ENCODE measurements at regions not wholly inside any gene's neighbourhood (a gene's known extent, or its start where the extent isn't known, plus 50 kb on each side); places are given as distances from the start of the nearest gene placed in this dataset.
"Not testable (repeated sequence)": the region's sequence is repeated elsewhere in the genome, so short reads cannot be mapped to it uniquely, and the experiment has no call there.

GRCh38 chr2:15681089-15681885 lies 89.6 kb downstream of the DDX1 start:
- no peak for DNase-seq
- in situ Hi-C loops (cut with MboI; ENCODE audit: low pct_unique_long_range_greater_than_20kb, low sequenced_read_pairs) = no loop called here

- no peak for DNase-seq
- in situ Hi-C loops (cut with MboI; ENCODE audit: low pct_unique_long_range_greater_than_20kb, low sequenced_read_pairs) = no loop called here
Observed at GRCh38 chr2:15682354-15682753, 90.7 kb downstream of the DDX1 start.

GRCh38 chr2:15684161-15685039 lies 92.7 kb downstream of the DDX1 start:
- no peak for DNase-seq
- in situ Hi-C loops (cut with MboI; ENCODE audit: low pct_unique_long_range_greater_than_20kb, low sequenced_read_pairs) = no loop called here

- DNase-seq = no peak
- in situ Hi-C loops (cut with MboI; ENCODE audit: low pct_unique_long_range_greater_than_20kb, low sequenced_read_pairs) = no loop called here
Observed at GRCh38 chr2:15685143-15685542, 93.5 kb downstream of the DDX1 start.

GRCh38 chr2:15686643-15687042 lies 95.0 kb downstream of the DDX1 start:
- in situ Hi-C loops (cut with MboI; ENCODE audit: low pct_unique_long_range_greater_than_20kb, low sequenced_read_pairs) = no loop called here
- DNase-seq = no peak

- in situ Hi-C loops (cut with MboI; ENCODE audit: low pct_unique_long_range_greater_than_20kb, low sequenced_read_pairs) = no loop called here
- no peak for DNase-seq
Observed at GRCh38 chr2:15687243-15687642, 95.6 kb downstream of the DDX1 start.

- in situ Hi-C loops (cut with MboI; ENCODE audit: low pct_unique_long_range_greater_than_20kb, low sequenced_read_pairs) = no loop called here
- DNase-seq = no peak
Observed at GRCh38 chr2:15687720-15688119, 96.1 kb downstream of the DDX1 start.

- DNase-seq = no peak
- in situ Hi-C loops (cut with MboI; ENCODE audit: low pct_unique_long_range_greater_than_20kb, low sequenced_read_pairs) = no loop called here
Observed at GRCh38 chr2:15688924-15689568, 97.4 kb downstream of the DDX1 start.

- no peak for DNase-seq
- in situ Hi-C loops (cut with MboI; ENCODE audit: low pct_unique_long_range_greater_than_20kb, low sequenced_read_pairs) = no loop called here
Observed at GRCh38 chr2:15689654-15690053, 98.0 kb downstream of the DDX1 start.

GRCh38 chr2:15691586-15692310 lies 100.1 kb downstream of the DDX1 start:
- in situ Hi-C loops (cut with MboI; ENCODE audit: low pct_unique_long_range_greater_than_20kb, low sequenced_read_pairs) = no loop called here
- DNase-seq = no peak

GRCh38 chr2:15692551-15693377 lies 101.1 kb downstream of the DDX1 start:
- in situ Hi-C loops (cut with MboI; ENCODE audit: low pct_unique_long_range_greater_than_20kb, low sequenced_read_pairs) = no loop called here

GRCh38 chr2:15693382-15693781 lies 101.7 kb downstream of the DDX1 start:
- in situ Hi-C loops (cut with MboI; ENCODE audit: low pct_unique_long_range_greater_than_20kb, low sequenced_read_pairs) = no loop called here
- DNase-seq = no peak

More at GRCh38 chr2:15692551-15693377, 101.1 kb downstream of the DDX1 start:
- DNase-seq = no peak

- in situ Hi-C loops (cut with MboI; ENCODE audit: low pct_unique_long_range_greater_than_20kb, low sequenced_read_pairs) = no loop called here
- no peak for DNase-seq
Observed at GRCh38 chr2:15693926-15694588, 102.4 kb downstream of the DDX1 start.

GRCh38 chr2:15694589-15694986 lies 102.9 kb downstream of the DDX1 start:
- DNase-seq = no peak
- in situ Hi-C loops (cut with MboI; ENCODE audit: low pct_unique_long_range_greater_than_20kb, low sequenced_read_pairs) = no loop called here

- DNase-seq = no peak
- in situ Hi-C loops (cut with MboI; ENCODE audit: low pct_unique_long_range_greater_than_20kb, low sequenced_read_pairs) = no loop called here
Observed at GRCh38 chr2:15695582-15696330, 104.1 kb downstream of the DDX1 start.

- in situ Hi-C loops (cut with MboI; ENCODE audit: low pct_unique_long_range_greater_than_20kb, low sequenced_read_pairs); DNase-seq: not testable (repeated sequence)
Observed at GRCh38 chr2:15696606-15697170, 105.0 kb downstream of the DDX1 start.

- in situ Hi-C loops (cut with MboI; ENCODE audit: low pct_unique_long_range_greater_than_20kb, low sequenced_read_pairs) = no loop called here
- no peak for DNase-seq
Observed at GRCh38 chr2:15700131-15700530, 108.5 kb downstream of the DDX1 start.

Data from KBM-7 (cell line).